DND-41 (cell line): ENCODE measurements at regions not wholly inside any gene's neighbourhood (a gene's known extent, or its start where the extent isn't known, plus 50 kb on each side); places are given as distances from the start of the nearest gene placed in this dataset.

Experiments
- EZH2 ChIP-seq: IDR thresholded peaks from 3 replicates; pipeline ENCODE4 v1.6.1; 2012; ENCODE audit warnings: borderline replicate concordance, low read depth, mild to moderate bottlenecking, moderate library complexity, low read length, inconsistent platforms; ENCODE audit not compliant: severe bottlenecking
- TF ChIP-seq, protein P1 (sequence below): IDR thresholded peaks from 2 replicates; pipeline ENCODE4 v1.5.1; 2012; ENCODE audit warnings: borderline replicate concordance, low read length, moderate library complexity, mild to moderate bottlenecking; ENCODE audit not compliant: poor library complexity, severe bottlenecking; ENCODE audit errors: extremely low read depth

DNA sequence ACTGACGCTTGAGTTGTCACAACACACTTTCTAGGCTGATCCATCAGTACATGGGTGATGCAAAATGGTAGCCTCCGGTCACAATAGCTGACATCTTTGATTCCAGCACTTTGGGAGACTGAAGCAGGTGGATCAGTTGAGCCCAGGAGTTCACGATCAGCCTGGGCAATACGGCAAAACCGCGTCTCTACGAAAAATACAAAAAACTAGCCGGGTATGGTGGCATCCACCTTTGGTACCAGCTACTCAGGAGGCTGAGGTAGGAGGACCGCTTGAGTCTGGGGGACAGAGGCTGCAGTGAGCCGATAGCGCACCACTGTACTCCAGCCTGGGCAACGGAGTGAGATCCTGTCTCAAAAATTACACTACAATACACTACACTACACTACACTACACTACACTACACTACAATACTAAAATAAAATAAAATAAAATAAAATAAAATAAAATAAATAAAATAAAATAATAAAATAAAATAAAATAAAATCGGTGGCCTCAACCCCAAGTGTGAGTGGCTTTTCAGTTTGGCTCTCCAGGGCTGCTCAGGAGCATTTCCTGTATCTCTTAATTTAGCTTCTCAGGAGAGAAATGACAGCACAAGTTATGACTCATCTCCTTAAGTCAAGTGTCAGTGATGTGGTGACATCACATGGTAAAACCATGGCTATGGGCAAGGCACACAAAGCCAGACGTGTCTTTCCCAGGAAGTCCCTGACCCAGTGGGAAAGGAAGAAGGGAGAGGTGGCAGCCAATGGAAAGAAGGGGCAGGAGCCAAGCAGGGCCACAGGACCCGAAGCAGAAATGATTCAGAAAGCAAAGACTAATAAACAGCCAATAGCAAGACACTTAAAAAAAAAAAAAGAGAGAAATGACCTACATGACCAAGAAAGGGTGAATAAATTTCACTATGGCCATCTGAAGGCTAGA is 75.3 kb upstream of the TBC1D3K start:
- TF ChIP-seq, protein P1, sequence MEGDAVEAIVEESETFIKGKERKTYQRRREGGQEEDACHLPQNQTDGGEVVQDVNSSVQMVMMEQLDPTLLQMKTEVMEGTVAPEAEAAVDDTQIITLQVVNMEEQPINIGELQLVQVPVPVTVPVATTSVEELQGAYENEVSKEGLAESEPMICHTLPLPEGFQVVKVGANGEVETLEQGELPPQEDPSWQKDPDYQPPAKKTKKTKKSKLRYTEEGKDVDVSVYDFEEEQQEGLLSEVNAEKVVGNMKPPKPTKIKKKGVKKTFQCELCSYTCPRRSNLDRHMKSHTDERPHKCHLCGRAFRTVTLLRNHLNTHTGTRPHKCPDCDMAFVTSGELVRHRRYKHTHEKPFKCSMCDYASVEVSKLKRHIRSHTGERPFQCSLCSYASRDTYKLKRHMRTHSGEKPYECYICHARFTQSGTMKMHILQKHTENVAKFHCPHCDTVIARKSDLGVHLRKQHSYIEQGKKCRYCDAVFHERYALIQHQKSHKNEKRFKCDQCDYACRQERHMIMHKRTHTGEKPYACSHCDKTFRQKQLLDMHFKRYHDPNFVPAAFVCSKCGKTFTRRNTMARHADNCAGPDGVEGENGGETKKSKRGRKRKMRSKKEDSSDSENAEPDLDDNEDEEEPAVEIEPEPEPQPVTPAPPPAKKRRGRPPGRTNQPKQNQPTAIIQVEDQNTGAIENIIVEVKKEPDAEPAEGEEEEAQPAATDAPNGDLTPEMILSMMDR: no peak
- no peak for TF ChIP-seq EZH2
